GM12891 (cell line): ENCODE measurements at regions not wholly inside any gene's neighbourhood (a gene's known extent, or its start where the extent isn't known, plus 50 kb on each side); places are given as distances from the start of the nearest gene placed in this dataset.

Experiments
- POLR2A ChIP-seq: IDR thresholded peaks from 2 replicates; pipeline ENCODE4 v1.6.1; 2011; ENCODE audit warnings: low read depth, low read length, control low read depth
- POLR2AphosphoS5 ChIP-seq: IDR thresholded peaks from 2 replicates; pipeline ENCODE4 v1.6.1; 2011; ENCODE audit warnings: low read depth, low read length, control low read depth
- TAF1 ChIP-seq: IDR thresholded peaks from 2 replicates; pipeline ENCODE4 v1.6.1; 2011; ENCODE audit warnings: low read depth, low read length, control low read depth

GRCh38 chr5:165871291-165871690, 2365.9 kb downstream of the MAT2B start:
- no peak for TF ChIP-seq POLR2A
- no peak for TF ChIP-seq TAF1
- no peak for TF ChIP-seq POLR2AphosphoS5
